Forelimb muscle (tissue), 1 donor: ENCODE measurements at regions not wholly inside any gene's neighbourhood (a gene's known extent, or its start where the extent isn't known, plus 50 kb on each side); places are given as distances from the start of the nearest gene placed in this dataset.

Experiments used
- DNase-seq: peaks from one replicate; pipeline ENCODE4 v3.0.0-alpha.2; 2013; ENCODE audit warnings: low read depth

DNA sequence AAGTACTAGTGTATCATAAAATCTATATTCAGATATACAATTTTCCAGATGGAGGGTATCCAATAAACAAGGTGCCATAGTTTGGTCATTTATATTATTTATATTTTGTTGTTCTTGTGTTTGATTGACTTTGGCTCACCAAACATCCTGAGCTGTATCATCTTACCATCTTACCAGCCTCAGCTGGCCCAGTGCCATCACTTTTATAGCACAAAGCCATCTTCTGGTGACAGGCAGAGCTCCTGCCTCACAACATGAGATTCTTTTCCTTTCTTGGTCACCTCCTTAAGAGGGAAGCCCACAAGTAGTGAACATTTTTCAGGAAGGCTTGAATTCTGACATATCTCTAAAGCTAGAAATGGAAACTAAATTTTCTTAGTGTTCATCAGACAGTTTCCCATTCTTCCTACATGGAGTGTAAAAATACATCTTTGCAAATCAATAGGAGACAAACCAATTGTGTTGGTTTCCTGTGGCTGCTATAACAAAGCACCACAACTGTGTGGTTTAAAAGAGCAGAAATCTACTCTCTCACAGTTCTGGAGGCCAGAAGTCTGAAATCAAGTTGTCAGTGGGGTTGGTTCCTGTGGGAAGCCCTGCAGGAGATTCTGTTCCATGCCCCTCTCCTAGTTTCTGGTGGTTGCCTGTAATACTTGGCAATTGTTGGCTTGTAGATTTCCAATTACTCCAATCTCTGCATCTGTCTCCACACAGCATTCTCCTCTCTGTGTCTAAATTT, 341.8 kb downstream of the MAN2A1 start:
- no peak for DNase-seq

DNA sequence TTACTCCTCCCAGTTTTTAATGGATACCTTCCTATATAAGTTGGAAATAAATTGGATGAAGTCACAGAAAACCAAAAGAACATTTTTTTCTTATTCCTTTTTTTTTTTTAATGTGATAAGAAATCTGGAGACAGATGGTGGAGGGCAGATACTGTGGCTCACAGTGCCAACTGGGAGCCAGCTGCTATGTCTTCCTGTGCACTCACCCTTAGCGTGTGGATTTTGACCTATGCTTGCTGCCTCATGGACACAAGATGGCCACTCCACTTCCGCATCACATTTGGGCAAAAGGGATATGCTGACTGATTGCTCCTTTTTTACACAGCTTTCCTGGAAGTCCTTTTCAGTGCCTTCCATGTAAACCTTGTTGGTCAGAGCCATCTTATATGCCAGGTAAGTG, 342.6 kb downstream of the MAN2A1 start:
- no peak for DNase-seq

GRCh38 chr5:110034056-110034600, 344.4 kb downstream of the MAN2A1 start:
- DNase-seq = no peak

- no peak for DNase-seq
These were observed 348.7 kb downstream of the MAN2A1 start for GRCh38 chr5:110038297-110038997.

DNA sequence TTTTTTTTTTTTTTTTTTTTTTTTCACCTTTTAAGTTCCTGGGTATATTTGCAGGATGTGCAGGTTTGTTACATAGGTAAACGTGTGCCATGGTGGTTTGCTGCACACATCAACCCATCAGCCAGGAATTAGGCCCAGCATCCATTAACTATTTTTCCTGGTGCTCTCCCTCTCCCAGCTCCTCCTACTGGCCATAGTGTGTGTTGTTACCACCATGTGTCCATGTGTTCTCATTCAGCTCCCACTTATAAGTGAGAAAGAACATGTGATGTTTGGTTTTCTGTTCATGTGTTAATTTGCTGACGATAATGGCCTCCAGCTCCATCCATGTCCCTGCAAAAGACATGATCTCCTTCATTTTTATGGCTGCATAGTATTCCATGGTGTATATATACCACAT, 350.5 kb downstream of the MAN2A1 start:
- no peak for DNase-seq

DNA sequence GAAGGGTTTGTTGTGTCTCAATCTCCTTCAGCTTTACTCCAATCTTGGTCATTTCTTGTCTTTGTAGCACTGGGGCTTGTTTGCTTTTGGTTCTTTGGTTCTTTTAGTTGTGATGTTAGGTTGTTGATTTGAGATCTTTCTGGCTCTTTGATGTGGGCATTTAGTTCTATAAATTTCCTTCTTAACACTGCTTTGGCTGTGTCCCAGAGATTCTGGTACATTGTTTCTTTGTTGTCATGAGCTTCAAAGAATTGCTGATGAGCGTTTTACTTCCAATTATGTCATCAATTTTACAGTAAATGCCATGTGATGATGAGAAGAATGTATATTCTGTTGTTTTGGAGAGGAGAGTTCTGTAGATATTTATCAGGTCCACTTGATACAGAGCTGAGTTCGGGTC, 353.3 kb downstream of the MAN2A1 start:
- no peak for DNase-seq

- no peak for DNase-seq
These were observed 355.4 kb downstream of the MAN2A1 start for GRCh38 chr5:110045158-110045557.

DNA sequence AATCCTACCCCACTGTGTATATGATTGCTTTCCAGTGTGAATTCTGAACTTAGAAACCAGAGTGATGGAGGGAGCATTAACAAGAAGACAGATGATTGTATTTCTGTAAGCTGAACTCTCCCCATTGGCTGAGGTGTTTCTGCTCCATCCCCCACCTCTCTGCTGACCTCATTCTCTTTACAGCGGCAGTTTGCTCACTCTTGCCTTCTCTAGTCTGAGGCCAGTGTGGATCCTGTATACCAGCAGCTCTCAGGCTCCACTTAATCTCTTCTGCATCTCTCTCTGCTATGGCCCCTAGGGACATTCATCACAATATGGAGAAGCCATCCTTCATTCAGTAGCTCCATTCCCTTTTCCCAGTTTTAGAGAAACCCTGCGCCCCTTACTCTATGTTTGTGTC, 358.8 kb downstream of the MAN2A1 start:
- DNase-seq = no peak

- no peak for DNase-seq
These were observed 360.1 kb downstream of the MAN2A1 start for GRCh38 chr5:110049816-110050215.

DNA sequence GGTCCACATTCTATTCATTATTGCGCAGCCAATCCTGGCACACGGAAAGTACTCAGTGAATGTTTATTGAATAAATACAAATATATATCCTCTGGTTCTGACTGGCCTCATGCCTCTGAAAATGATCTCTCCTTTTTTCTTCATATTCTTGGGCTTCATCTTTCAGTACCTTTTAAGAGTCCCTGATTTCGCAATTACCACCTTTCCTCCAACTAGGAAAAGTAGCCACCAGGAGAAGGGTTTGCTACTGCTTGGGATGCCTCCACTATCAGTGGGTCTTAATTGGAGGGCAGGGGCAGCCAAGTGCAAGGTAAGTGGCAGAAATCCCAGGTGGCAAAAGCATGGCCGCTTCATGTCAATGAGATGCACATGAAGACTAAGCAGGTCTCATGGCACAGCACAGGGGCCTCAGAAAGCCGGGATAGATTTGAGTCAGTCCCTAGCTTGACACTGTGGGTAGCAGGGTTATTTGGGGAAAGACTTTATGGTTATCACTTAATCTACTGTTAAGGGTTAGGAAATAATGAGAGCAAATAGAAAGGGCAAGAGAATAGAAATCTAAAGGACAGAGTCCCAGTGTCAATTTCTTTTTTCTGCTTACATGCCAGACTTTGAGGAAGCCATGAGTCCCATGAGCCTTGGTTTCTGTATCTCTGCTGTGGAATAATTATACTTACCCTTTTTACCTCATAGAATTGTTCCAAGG, 361.1 kb downstream of the MAN2A1 start:
- DNase-seq = no peak

DNA sequence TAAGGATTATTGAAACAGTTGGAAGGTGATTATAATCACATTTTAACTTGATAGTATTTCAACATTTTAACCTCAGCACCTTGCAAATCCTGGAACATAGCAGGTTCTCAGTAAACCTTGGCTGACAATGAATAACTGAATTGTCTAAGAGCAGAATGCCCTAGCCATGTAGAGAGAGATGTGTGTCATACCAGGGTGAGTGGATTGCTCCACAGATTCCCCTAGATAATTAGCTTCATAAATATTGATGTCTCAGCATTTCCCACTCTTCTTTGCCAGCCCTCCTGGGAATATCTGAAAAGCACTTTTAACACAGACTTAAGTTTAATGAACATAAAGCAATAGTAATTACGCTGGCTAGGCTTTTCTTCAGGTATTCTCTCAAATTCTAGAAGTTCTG, 363.5 kb downstream of the MAN2A1 start:
- no peak for DNase-seq

- no peak for DNase-seq
These were observed 364.1 kb downstream of the MAN2A1 start for GRCh38 chr5:110053824-110054223.

GRCh38 chr5:110054240-110054639, 364.5 kb downstream of the MAN2A1 start:
- DNase-seq = peak; percentile 22

GRCh38 chr5:110055302-110055701, 365.6 kb downstream of the MAN2A1 start:
- DNase-seq = no peak

DNA sequence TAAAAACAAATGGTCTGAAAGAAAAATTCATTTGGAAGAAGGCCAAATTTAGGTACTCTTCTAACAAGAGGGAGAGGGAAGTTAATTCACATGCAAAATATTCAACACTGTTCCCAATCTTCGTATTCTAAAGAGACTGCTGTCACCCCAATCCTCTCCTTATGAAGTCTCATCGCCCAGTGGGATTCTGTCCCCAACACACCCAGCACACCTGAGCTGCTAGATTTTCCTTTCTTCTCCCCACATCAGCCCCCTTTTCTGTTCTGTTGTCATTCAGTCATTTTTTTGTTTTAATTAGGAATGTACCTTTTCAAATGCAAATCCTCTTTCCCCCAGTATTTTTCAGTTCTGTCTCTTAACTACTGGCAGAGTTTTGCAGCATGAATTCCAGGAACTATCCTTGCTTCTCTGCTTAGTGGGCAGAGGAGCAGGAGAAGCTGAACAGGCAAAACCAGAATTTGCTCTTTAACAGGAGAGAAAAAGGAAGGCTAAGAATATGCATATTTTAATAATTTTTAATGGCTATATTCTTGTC, 366.9 kb downstream of the MAN2A1 start:
- DNase-seq = no peak

- no peak for DNase-seq
These were observed 368.4 kb downstream of the MAN2A1 start for GRCh38 chr5:110058175-110058574.

GRCh38 chr5:110062246-110062645, 372.5 kb downstream of the MAN2A1 start:
- no peak for DNase-seq

DNA sequence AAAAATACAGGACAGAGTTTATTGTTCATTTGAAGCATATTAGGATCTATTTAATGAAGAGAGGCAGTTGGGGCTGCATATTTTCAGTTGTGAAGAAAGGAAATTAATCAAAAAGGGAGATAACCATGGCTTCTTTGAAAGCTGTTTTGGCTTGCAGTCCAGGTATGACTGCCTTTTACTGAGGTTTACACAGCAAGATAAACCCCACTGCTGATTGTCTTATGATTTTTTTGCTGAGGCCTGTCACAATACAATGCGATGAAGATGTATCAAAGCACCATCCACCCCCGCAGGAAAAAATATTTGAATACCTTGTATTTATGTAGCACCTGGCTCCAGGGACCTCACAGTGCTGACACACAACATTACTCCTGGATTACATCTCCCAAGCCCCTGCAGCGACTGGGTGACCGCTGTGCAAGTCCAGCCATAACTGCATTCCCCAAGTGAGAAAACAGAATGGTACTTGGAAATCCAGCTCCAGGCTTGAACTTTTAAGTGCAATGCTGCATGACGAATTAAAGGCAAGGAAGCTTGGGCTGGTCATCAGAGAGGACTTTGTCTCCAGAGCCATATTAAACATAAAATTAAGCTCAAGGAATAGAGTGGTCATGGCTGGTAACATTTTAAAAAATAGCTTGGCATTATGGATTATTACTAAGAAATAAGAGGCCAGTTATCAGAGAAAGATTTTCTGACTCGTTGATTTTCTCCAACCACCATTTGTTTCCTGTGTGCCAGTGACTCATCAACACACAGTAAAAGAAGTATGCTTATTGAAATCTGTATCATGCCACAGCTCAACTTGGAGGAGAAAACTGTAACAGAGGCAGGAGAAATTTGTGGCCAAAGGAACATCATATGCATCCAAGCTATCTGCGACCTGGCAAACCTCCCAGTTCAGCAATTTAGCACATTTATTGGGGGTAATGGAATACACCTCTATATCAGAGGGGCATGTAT, 374.2 kb downstream of the MAN2A1 start:
- DNase-seq = no peak

- no peak for DNase-seq
These were observed 375.0 kb downstream of the MAN2A1 start for GRCh38 chr5:110064603-110065268.

DNA sequence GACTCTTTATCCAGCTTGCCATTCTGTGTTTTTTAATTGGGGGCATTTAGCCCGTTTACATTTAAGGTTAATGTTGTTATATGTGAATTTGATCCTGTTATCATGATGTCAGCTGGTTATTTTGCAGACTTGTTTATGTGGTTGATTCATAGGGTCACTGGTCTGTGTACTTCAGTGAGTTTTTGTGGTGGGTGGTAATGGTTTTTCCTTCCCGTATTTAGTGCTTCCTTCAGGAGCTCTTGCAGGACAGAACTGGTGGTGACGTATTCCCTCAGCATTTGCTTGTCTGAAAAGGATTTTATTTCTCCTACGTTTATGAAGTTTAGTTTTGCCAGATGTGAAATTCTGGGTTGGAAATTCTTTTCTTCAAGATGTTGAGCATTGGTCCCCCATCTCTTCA, 381.1 kb downstream of the MAN2A1 start:
- DNase-seq = no peak

- DNase-seq = no peak
These were observed 382.9 kb downstream of the MAN2A1 start for GRCh38 chr5:110072651-110073050.
